A673 (cell line): ENCODE measurements at regions not wholly inside any gene's neighbourhood (a gene's known extent, or its start where the extent isn't known, plus 50 kb on each side); places are given as distances from the start of the nearest gene placed in this dataset.

Experiments
- BruUV-seq: library from RNA; stranded (reverse); fragments of 400-500 nt; replicated peaks from 2 replicates; lab custom pipeline; 2021; lab: Mats Ljungman, UMichigan
- CTCF ChIA-PET: fragments of 300-600 bp; sonication (Branson Sonifier 250); formaldehyde crosslinking; loops from one replicate; lab custom pipeline; 2022; ENCODE audit warnings: antibody characterized with exemption; lab: Charles Lee
- POLR2A ChIA-PET: fragments of 300-600 bp; sonication (Branson Sonifier 250); formaldehyde crosslinking; loops from one replicate; lab custom pipeline; 2022; ENCODE audit warnings: antibody characterized with exemption; ENCODE audit not compliant: low non-redundant PET; lab: Charles Lee
- DNase-seq: peaks from one replicate; pipeline ENCODE4 v3.0.0-alpha.2; 2015; ENCODE audit warnings: low spot score
- H3K27ac ChIP-seq: fragments of 200-600 bp; sonication (generic); 2 replicates; pipeline ENCODE4 v1.5.1; 2016; ENCODE audit warnings: mixed run types, low read depth, mild to moderate bottlenecking, mixed read lengths, antibody characterized with exemption, low read length; ENCODE audit not compliant: poor library complexity, severe bottlenecking
- H3K27me3 ChIP-seq: fragments of 200-600 bp; sonication (generic); replicated peaks from 2 replicates; pipeline ENCODE4 v1.6.1; 2017; ENCODE audit warnings: mixed run types, low read depth, mild to moderate bottlenecking, mixed read lengths, antibody characterized with exemption, low read length; ENCODE audit not compliant: insufficient read depth, poor library complexity
- H3K36me3 ChIP-seq: fragments of 200-600 bp; sonication (generic); 2 replicates; pipeline ENCODE4 v1.6.1; 2016; ENCODE audit warnings: mixed run types, mild to moderate bottlenecking, mixed read lengths, antibody characterized with exemption, low read length; ENCODE audit not compliant: insufficient read depth, poor library complexity, severe bottlenecking
- H3K4me1 ChIP-seq: fragments of 200-600 bp; sonication (generic); 2 replicates; pipeline ENCODE4 v1.6.1; 2017; ENCODE audit warnings: mixed run types, mild to moderate bottlenecking, mixed read lengths, antibody characterized with exemption, low read length; ENCODE audit not compliant: insufficient read depth, poor library complexity, severe bottlenecking
- H3K4me3 ChIP-seq: fragments of 200-600 bp; sonication (generic); 2 replicates; pipeline ENCODE4 v1.5.1; 2016; ENCODE audit warnings: low read depth, mixed run types, mild to moderate bottlenecking, mixed read lengths, low read length; ENCODE audit not compliant: poor library complexity, severe bottlenecking
- H3K9me3 ChIP-seq: fragments of 200-600 bp; sonication (generic); 2 replicates; pipeline ENCODE4 v1.6.1; 2016; ENCODE audit warnings: mixed run types, low read depth, mild to moderate bottlenecking, mixed read lengths, antibody characterized with exemption, low read length; ENCODE audit not compliant: poor library complexity, severe bottlenecking
- EZH2 ChIP-seq: fragments of 200-600 bp; sonication (generic); IDR thresholded peaks from 2 replicates; pipeline ENCODE4 v1.6.1; 2017; ENCODE audit warnings: borderline replicate concordance, low read depth, mild to moderate bottlenecking, mixed read lengths, antibody characterized with exemption, low read length; ENCODE audit not compliant: poor library complexity, severe bottlenecking
- intact Hi-C: fragments of 100-400 bp; cut with micrococcal nuclease; formaldehyde crosslinking; loops from one replicate; pipeline ENCODE4 v1.10.0; 2022; ENCODE audit not compliant: unreplicated experiment
- TF ChIP-seq, protein P1 (sequence below): fragments of 300-800, 200-600 bp; sonication (generic); conservative IDR thresholded peaks from 2 replicates; pipeline ENCODE4 v1.5.1; 2017; ENCODE audit warnings: low read depth, mild to moderate bottlenecking, antibody characterized with exemption, low read length, moderate library complexity, mixed read lengths

DNA sequence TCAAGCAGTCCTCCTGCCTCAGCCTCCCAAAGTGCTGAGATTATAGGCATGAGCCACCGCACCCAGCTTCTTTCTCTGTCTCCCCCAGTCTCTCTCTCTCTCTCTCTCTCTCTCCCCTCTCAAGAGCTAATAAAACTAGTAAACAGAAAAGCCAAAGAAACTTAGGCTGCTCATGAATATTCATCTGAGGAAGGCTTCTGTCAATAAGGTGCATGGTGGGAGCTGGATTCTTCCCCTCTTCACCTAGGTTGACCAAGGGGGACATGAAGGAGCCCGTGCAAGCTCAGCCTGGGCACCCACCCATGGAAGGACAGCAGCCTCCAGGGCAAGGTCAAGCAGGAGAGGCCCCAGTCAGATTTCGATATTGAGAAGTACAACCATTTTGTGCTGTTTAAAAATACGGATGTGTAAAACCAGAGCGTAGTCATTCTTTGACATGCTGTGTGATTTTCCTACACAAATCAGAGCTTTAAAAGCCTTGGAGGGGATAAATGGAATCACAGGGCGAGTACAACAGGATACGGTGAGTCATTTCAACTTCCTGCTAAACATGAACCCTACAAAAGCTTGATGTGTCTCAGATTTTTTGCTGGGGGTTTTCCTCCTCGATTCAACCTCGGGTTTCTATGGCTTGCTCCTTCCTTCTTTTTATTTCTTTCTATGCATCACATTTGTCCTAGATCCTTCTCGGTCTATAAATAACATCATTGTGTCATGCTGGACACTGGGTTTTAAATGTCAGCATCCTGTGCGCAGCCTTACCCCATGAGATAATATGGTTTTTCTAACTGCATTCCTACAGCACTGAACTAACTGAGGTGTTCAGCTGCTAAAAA is 368.9 kb upstream of the JARID2 start:
- ChIA-PET POLR2A (interaction anchor here (0.5 kb wide), 1 partner anchor 643 kb away, joined by 3 read pairs; no protein-coding TSS in a partner anchor), CTCF (interaction anchor here (0.6 to 1.1 kb wide), 2 partner anchors 156 to 165 kb away, joined by 3 to 5 read pairs; no protein-coding TSS in a partner anchor)
- H3K27ac ChIP-seq: peak overlapping the region; percentile 96
- H3K9me3 ChIP-seq: no peaks in the 10 kb centered on the region
- no peaks in the 10 kb centered on the region for H3K36me3 ChIP-seq
- peak overlapping the region; percentile 25 for H3K4me3 ChIP-seq
- H3K27me3 ChIP-seq: no peaks in the 10 kb centered on the region
- TF ChIP-seq EZH2: no peak
- TF ChIP-seq, protein P1, sequence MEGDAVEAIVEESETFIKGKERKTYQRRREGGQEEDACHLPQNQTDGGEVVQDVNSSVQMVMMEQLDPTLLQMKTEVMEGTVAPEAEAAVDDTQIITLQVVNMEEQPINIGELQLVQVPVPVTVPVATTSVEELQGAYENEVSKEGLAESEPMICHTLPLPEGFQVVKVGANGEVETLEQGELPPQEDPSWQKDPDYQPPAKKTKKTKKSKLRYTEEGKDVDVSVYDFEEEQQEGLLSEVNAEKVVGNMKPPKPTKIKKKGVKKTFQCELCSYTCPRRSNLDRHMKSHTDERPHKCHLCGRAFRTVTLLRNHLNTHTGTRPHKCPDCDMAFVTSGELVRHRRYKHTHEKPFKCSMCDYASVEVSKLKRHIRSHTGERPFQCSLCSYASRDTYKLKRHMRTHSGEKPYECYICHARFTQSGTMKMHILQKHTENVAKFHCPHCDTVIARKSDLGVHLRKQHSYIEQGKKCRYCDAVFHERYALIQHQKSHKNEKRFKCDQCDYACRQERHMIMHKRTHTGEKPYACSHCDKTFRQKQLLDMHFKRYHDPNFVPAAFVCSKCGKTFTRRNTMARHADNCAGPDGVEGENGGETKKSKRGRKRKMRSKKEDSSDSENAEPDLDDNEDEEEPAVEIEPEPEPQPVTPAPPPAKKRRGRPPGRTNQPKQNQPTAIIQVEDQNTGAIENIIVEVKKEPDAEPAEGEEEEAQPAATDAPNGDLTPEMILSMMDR: no peak
- H3K4me1 ChIP-seq: peaks cover 63% of the 10 kb centered on the region
- intact Hi-C loops: loop anchor here (2.0 kb wide), 2 partner anchors 232 to 494 kb away; no protein-coding TSS in a partner anchor
- DNase-seq: peak; percentile 98
- BruUV-seq: no TSS peak

DNA sequence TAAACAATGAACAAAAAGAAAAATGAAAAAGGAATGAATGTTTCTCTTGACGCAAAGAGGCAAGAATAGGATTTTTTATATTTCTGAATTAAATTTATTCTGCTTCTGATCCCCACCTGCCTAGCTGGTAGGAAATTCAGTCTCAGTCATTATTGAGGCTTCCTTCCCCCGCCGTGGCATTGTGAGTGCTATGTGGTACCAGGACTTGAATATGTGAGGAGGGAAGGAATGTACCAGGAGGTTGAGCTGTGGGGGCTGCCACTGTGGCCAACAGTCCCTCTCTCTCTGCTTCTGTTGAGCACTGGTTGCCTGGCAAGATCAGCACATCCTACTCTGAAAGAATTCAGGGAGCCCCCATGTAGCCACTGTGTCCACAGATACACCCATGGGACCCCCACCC is 368.1 kb upstream of the JARID2 start:
- ChIA-PET POLR2A (interaction anchor here (0.5 kb wide), 1 partner anchor 21 kb away, joined by 7 read pairs; no protein-coding TSS in a partner anchor), CTCF (no interaction called here)
- TSS peak; percentile 92 for BruUV-seq
- Histone ChIP-seq H3K27me3 (no peaks in the 10 kb centered on the region), H3K4me3 (peak overlapping the region; percentile 25), H3K36me3 (no peaks in the 10 kb centered on the region), H3K9me3 (no peaks in the 10 kb centered on the region), H3K27ac (peak overlapping the region; percentile 96), H3K4me1 (peaks cover 68% of the 10 kb centered on the region)
- peak; percentile 70 for DNase-seq
- intact Hi-C loops: loop anchor here (2.0 kb wide), 2 partner anchors 231 to 495 kb away; no protein-coding TSS in a partner anchor
- no peak for TF ChIP-seq EZH2
- TF ChIP-seq, protein P1: no peak

DNA sequence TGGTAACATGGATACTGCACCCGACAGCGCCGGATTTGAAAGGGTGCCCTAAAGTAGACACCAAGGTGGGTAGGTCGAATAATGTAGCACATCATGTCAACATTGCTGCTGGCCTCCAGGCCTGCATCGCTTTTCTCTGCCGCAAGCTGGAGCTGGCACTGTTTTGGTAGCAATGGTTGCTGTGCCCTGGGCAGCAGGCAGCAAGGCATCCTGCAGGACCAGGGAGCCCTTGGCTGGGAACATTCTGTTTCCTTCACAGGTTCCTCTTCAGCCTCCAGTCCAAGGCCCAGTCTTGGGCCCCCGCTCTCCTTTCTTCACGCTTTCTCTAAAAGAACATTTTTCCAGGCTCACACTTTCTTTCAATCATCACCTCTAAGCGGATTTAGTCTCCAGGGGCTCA is 365.8 kb upstream of the JARID2 start:
- peaks cover 80% of the 10 kb centered on the region for H3K4me1 ChIP-seq
- POLR2A ChIA-PET: no interaction called here
- no peaks in the 10 kb centered on the region for H3K27me3 ChIP-seq
- no peaks in the 10 kb centered on the region for H3K36me3 ChIP-seq
- H3K27ac ChIP-seq: peak overlapping the region; percentile 52
- no peak overlapping the region for H3K4me3 ChIP-seq
- no peak for DNase-seq
- no peaks in the 10 kb centered on the region for H3K9me3 ChIP-seq
- BruUV-seq: no TSS peak
- intact Hi-C loops: no loop called here
- TF ChIP-seq EZH2: no peak
- TF ChIP-seq, protein P1: no peak
- CTCF ChIA-PET: no interaction called here
